NT2/D1 (cell line): ENCODE measurements at regions not wholly inside any gene's neighbourhood (a gene's known extent, or its start where the extent isn't known, plus 50 kb on each side); places are given as distances from the start of the nearest gene placed in this dataset.

Experiments used
- SUZ12 ChIP-seq: IDR thresholded peaks from 2 replicates; pipeline ENCODE4 v1.6.1; 2011; ENCODE audit not compliant: insufficient read length, insufficient read depth; ENCODE audit errors: extremely low read depth
- YY1 ChIP-seq: IDR thresholded peaks from 2 replicates; pipeline ENCODE4 v1.6.1; 2011; ENCODE audit not compliant: insufficient read length, insufficient read depth
- ZNF274 ChIP-seq: IDR thresholded peaks from 2 replicates; pipeline ENCODE4 v1.6.1; 2011; ENCODE audit warnings: mild to moderate bottlenecking, low read depth, low read length

GRCh38 chr6:164889980-164890379 lies 419.4 kb downstream of the C6orf118 start:
- TF ChIP-seq ZNF274: no peak
- TF ChIP-seq SUZ12: no peak
- TF ChIP-seq YY1: no peak
